ENCODE measurements at regions not wholly inside any gene's neighbourhood (a gene's known extent, or its start where the extent isn't known, plus 50 kb on each side); places are given as distances from the start of the nearest gene placed in this dataset.

- H3K4me2 ChIP-seq (ENCODE audit: low read depth, low read length), result no peak overlapping the region
- CTCF ChIA-PET (ENCODE audit: low intra/inter-chr PET ratio, low total read pairs), result no interaction called here
- in situ Hi-C loops (cut with HindIII; ENCODE audit: extremely low pct_ligation_motif_present, low pct_unique_long_range_greater_than_20kb), result no loop called here
Observed at GRCh38 chr15:38701149-38701548, 136.5 kb upstream of the RASGRP1 start.

More at GRCh38 chr15:38701149-38701548, 136.5 kb upstream of the RASGRP1 start:
- FAIRE-seq (no peak), DNase-seq (ENCODE audit: low spot score) (no peak), ATAC-seq (no peak)
- Histone ChIP-seq H3K27ac (ENCODE audit: extremely low read length, insufficient read depth, low read length) (no peak overlapping the region), H3K4me3 (replicated peaks in 1 of 3; ENCODE audit: insufficient read depth in 1 of 3, low read depth in 2 of 3, low read length in 3 of 3) (no peak overlapping the region), H4K20me1 (ENCODE audit: insufficient read depth, low read length) (no peaks in the 10 kb centered on the region), H3K36me3 (replicated peaks in 1 of 2; ENCODE audit: control insufficient read depth in 1 of 2, insufficient read depth in 2 of 2, low read length in 2 of 2) (no peaks in the 10 kb centered on the region), H2AFZ (ENCODE audit: low read length) (no peak overlapping the region), H3K27me3 (ENCODE audit: control insufficient read depth in 1 of 2, insufficient read depth in 2 of 2, low read length in 2 of 2) (peaks cover 2 to 11% of the 10 kb centered on the region in 2 experiments; a peak in 3 of 5 replicates), H3K79me2 (ENCODE audit: insufficient read depth, low read length) (no peaks in the 10 kb centered on the region), H3K9me3 (ENCODE audit: low read length) (no peaks in the 10 kb centered on the region), H3K4me1 (ENCODE audit: insufficient read depth, low read length) (peaks cover 13% of the 10 kb centered on the region), H3K9ac (ENCODE audit: insufficient read depth, low read depth, low read length) (no peak overlapping the region)
- no TSS peak for BruUV-seq (replicated peaks)
- TF ChIP-seq ZBTB39 (CRISPR knock-in tag; IDR thresholded peaks at IDR 0.05) (no peak), NR2F6 (IDR thresholded peaks at IDR 0.05) (no peak), NR2F6 (CRISPR knock-in tag; IDR thresholded peaks at IDR 0.05) (no peak), GATAD2A (CRISPR knock-in tag; IDR thresholded peaks at IDR 0.05) (no peak), RBM39 (IDR thresholded peaks at IDR 0.05; ENCODE audit: low read depth, low read length, poor library complexity, severe bottlenecking) (no peak)
- intact Hi-C loops (cut with micrococcal nuclease; ENCODE audit: unreplicated experiment), result loop anchor here (10.0 kb wide), 1 partner anchor 164 kb away; no protein-coding TSS in a partner anchor
- 50% methylated on average over 5 of the region's 5 CpGs for WGBS (ENCODE audit: low lambda C conversion rate)
- POLR2A ChIA-PET, result no interaction called here
